Neural cell (in vitro differentiated cells): ENCODE measurements at regions not wholly inside any gene's neighbourhood (a gene's known extent, or its start where the extent isn't known, plus 50 kb on each side); places are given as distances from the start of the nearest gene placed in this dataset.

ENCODE experiments used
- H2AFZ ChIP-seq: fragments of 200-600, 300-800 bp; sonication (generic), shearing (Covaris generic); 2 replicates; pipeline ENCODE4 v1.6.0; 2014; ENCODE audit warnings: low read depth, mild to moderate bottlenecking, antibody characterized with exemption, low read length, moderate library complexity
- H3F3A ChIP-seq: fragments of 200-600 bp; shearing (Covaris generic); 2 replicates; pipeline ENCODE4 v1.6.1; 2016; ENCODE audit warnings: mild to moderate bottlenecking, moderate library complexity, mixed read lengths, antibody characterized with exemption, low read length; ENCODE audit not compliant: insufficient read depth, poor library complexity, severe bottlenecking
- H3K27ac ChIP-seq: fragments of 200-600, 300-800 bp; sonication (generic), shearing (Covaris generic); 2 replicates; pipeline ENCODE4 v1.5.1; 2014; ENCODE audit warnings: mild to moderate bottlenecking, low read length, moderate library complexity
- H3K27me3 ChIP-seq: fragments of 300-800, 200-600 bp; sonication (generic), shearing (Covaris generic); 2 replicates; pipeline ENCODE4 v1.6.0; 2014; ENCODE audit warnings: mild to moderate bottlenecking, low read depth, low read length, moderate library complexity; ENCODE audit not compliant: insufficient read depth
- H3K36me3 ChIP-seq: fragments of 300-800, 200-600 bp; sonication (generic), shearing (Covaris generic); 2 replicates; pipeline ENCODE4 v1.5.1; 2014; ENCODE audit warnings: mild to moderate bottlenecking, antibody characterized with exemption, low read length, moderate library complexity; ENCODE audit not compliant: insufficient read depth
- H3K4me2 ChIP-seq: fragments of 300-800, 200-600 bp; sonication (generic), shearing (Covaris generic); 2 replicates; pipeline ENCODE4 v1.6.0; 2014; ENCODE audit warnings: mild to moderate bottlenecking, low read length
- H3K4me3 ChIP-seq: fragments of 300-800, 200-600 bp; sonication (generic), shearing (Covaris generic); 2 replicates; pipeline ENCODE4 v1.5.1; 2014; ENCODE audit warnings: mild to moderate bottlenecking, low read length, moderate library complexity
- H3K79me2 ChIP-seq: fragments of 200-600 bp; shearing (Covaris generic); replicated peaks from 2 replicates; pipeline ENCODE4 v1.6.0; 2014; ENCODE audit warnings: mild to moderate bottlenecking, low read length, moderate library complexity; ENCODE audit not compliant: insufficient read depth
- H3K9ac ChIP-seq: fragments of 300-800, 200-600 bp; sonication (generic), shearing (Covaris generic); 2 replicates; pipeline ENCODE4 v1.6.1; 2016; ENCODE audit warnings: mild to moderate bottlenecking, low read length, mixed read lengths
- H3K9me2 ChIP-seq: fragments of 200-600 bp; shearing (Covaris generic); 2 replicates; pipeline ENCODE4 v1.6.1; 2016; ENCODE audit warnings: mild to moderate bottlenecking, low read length, mixed read lengths; ENCODE audit not compliant: insufficient read depth
- H3K9me3 ChIP-seq: fragments of 200-600, 300-800 bp; sonication (generic), shearing (Covaris generic); 2 replicates; pipeline ENCODE4 v1.6.1; 2016; ENCODE audit warnings: mild to moderate bottlenecking, mixed run types, low read length, moderate library complexity, mixed read lengths
- H4K20me1 ChIP-seq: fragments of 200-600 bp; shearing (Covaris generic); 2 replicates; pipeline ENCODE4 v1.6.1; 2016; ENCODE audit warnings: mild to moderate bottlenecking, mixed run types; ENCODE audit not compliant: insufficient read depth
- EP300 ChIP-seq: fragments of 450-650 bp; conservative IDR thresholded peaks from 2 replicates; pipeline ENCODE4 v1.6.1; 2014; ENCODE audit warnings: antibody characterized with exemption, mild to moderate bottlenecking, moderate library complexity; ENCODE audit not compliant: poor library complexity, severe bottlenecking
- EZH2 ChIP-seq: fragments of 200-600, 300-800 bp; shearing (Covaris generic), sonication (generic); IDR thresholded peaks from 2 replicates; pipeline ENCODE4 v1.6.1; 2014; ENCODE audit warnings: antibody characterized with exemption, low read length, borderline replicate concordance, mild to moderate bottlenecking; ENCODE audit not compliant: insufficient read depth, poor library complexity, severe bottlenecking
- MXI1 ChIP-seq: fragments of 450-650 bp; conservative IDR thresholded peaks from 2 replicates; pipeline ENCODE4 v1.6.1; 2014; ENCODE audit warnings: antibody characterized with exemption, mild to moderate bottlenecking; ENCODE audit not compliant: poor library complexity, severe bottlenecking
- POLR2AphosphoS5 ChIP-seq: IDR thresholded peaks from 2 replicates; pipeline ENCODE4 v1.6.1; 2012
- RAD21 ChIP-seq: fragments of 450-650 bp; conservative IDR thresholded peaks from 2 replicates; pipeline ENCODE4 v1.6.1; 2014; ENCODE audit warnings: antibody characterized with exemption, mild to moderate bottlenecking, moderate library complexity
- SMC3 ChIP-seq: fragments of 450-650 bp; conservative IDR thresholded peaks from 2 replicates; pipeline ENCODE4 v1.6.1; 2014; ENCODE audit warnings: antibody characterized with exemption, mild to moderate bottlenecking, moderate library complexity; ENCODE audit not compliant: poor library complexity
- TAF1 ChIP-seq: IDR thresholded peaks from 2 replicates; pipeline ENCODE4 v1.6.1; 2012; ENCODE audit warnings: low read depth
- TF ChIP-seq, protein P1 (sequence below): fragments of 450-650 bp; IDR thresholded peaks from 2 replicates; pipeline ENCODE4 v1.5.1; 2014; ENCODE audit warnings: antibody characterized with exemption, mild to moderate bottlenecking, moderate library complexity; ENCODE audit not compliant: poor library complexity, severe bottlenecking
- TF ChIP-seq, protein P2 (sequence below): IDR thresholded peaks from 2 replicates; pipeline ENCODE4 v1.6.1; 2012; ENCODE audit warnings: borderline replicate concordance

DNA sequence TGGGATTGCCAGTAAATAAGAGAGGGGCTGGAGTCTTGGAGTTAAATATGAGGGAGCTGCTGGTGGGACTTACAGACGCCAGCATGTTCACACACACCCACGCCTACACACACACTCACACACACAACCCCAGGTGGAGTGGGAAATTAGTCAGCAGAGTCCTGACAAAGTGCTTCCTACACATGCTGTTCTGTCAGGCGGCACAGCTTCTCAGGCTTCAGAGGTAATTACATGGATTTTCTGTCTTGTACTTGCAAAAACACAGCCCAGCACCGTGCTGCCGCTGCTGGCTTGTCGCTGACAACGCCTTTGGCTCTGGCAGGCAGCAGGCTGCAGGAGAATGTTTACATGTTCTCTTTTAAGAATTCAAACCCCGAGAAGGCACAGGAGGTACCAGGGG, 1186.3 kb upstream of the CELF4 start:
- Histone ChIP-seq H2AFZ (no peak overlapping the region), H3K36me3 (no peaks in the 10 kb centered on the region), H4K20me1 (no peaks in the 10 kb centered on the region), H3K9me3 (no peaks in the 10 kb centered on the region), H3K4me3 (peak overlapping the region; percentile 43), H3K27me3 (no peaks in the 10 kb centered on the region), H3K9me2 (no peaks in the 10 kb centered on the region), H3F3A (no peaks in the 10 kb centered on the region), H3K79me2 (no peaks in the 10 kb centered on the region), H3K27ac (peak overlapping the region; percentile 61), H3K9ac (peak overlapping the region; percentile 37), H3K4me2 (peak overlapping the region; percentile 16)
- TF ChIP-seq, protein P1, sequence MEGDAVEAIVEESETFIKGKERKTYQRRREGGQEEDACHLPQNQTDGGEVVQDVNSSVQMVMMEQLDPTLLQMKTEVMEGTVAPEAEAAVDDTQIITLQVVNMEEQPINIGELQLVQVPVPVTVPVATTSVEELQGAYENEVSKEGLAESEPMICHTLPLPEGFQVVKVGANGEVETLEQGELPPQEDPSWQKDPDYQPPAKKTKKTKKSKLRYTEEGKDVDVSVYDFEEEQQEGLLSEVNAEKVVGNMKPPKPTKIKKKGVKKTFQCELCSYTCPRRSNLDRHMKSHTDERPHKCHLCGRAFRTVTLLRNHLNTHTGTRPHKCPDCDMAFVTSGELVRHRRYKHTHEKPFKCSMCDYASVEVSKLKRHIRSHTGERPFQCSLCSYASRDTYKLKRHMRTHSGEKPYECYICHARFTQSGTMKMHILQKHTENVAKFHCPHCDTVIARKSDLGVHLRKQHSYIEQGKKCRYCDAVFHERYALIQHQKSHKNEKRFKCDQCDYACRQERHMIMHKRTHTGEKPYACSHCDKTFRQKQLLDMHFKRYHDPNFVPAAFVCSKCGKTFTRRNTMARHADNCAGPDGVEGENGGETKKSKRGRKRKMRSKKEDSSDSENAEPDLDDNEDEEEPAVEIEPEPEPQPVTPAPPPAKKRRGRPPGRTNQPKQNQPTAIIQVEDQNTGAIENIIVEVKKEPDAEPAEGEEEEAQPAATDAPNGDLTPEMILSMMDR: peak; percentile 56
- TF ChIP-seq, protein P2, sequence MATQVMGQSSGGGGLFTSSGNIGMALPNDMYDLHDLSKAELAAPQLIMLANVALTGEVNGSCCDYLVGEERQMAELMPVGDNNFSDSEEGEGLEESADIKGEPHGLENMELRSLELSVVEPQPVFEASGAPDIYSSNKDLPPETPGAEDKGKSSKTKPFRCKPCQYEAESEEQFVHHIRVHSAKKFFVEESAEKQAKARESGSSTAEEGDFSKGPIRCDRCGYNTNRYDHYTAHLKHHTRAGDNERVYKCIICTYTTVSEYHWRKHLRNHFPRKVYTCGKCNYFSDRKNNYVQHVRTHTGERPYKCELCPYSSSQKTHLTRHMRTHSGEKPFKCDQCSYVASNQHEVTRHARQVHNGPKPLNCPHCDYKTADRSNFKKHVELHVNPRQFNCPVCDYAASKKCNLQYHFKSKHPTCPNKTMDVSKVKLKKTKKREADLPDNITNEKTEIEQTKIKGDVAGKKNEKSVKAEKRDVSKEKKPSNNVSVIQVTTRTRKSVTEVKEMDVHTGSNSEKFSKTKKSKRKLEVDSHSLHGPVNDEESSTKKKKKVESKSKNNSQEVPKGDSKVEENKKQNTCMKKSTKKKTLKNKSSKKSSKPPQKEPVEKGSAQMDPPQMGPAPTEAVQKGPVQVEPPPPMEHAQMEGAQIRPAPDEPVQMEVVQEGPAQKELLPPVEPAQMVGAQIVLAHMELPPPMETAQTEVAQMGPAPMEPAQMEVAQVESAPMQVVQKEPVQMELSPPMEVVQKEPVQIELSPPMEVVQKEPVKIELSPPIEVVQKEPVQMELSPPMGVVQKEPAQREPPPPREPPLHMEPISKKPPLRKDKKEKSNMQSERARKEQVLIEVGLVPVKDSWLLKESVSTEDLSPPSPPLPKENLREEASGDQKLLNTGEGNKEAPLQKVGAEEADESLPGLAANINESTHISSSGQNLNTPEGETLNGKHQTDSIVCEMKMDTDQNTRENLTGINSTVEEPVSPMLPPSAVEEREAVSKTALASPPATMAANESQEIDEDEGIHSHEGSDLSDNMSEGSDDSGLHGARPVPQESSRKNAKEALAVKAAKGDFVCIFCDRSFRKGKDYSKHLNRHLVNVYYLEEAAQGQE: peak; percentile 69
- TF ChIP-seq MXI1 (peak; percentile 53), SMC3 (peak; percentile 66), TAF1 (peak; percentile 46), RAD21 (peak; percentile 73), EP300 (peak; percentile 69), EZH2 (no peak), POLR2AphosphoS5 (peak; percentile 79)

GRCh38 chr18:38751211-38751610, 1185.6 kb upstream of the CELF4 start:
- Histone ChIP-seq H3K27me3 (no peaks in the 10 kb centered on the region), H2AFZ (no peak overlapping the region), H3F3A (no peaks in the 10 kb centered on the region), H3K36me3 (no peaks in the 10 kb centered on the region), H3K79me2 (no peaks in the 10 kb centered on the region), H3K4me2 (no peak overlapping the region), H3K9ac (no peak overlapping the region), H3K4me3 (no peak overlapping the region), H3K27ac (peak overlapping the region; percentile 61), H3K9me2 (no peaks in the 10 kb centered on the region), H3K9me3 (no peaks in the 10 kb centered on the region), H4K20me1 (no peaks in the 10 kb centered on the region)
- TF ChIP-seq POLR2AphosphoS5: no peak
- TF ChIP-seq EZH2: no peak
- TF ChIP-seq EP300: no peak
- no peak for TF ChIP-seq SMC3
- TF ChIP-seq, protein P1: no peak
- TF ChIP-seq MXI1: no peak
- TF ChIP-seq, protein P2: no peak
- TF ChIP-seq TAF1: no peak
- TF ChIP-seq RAD21: no peak
